H1 (cell line): ENCODE measurements at regions not wholly inside any gene's neighbourhood (a gene's known extent, or its start where the extent isn't known, plus 50 kb on each side); places are given as distances from the start of the nearest gene placed in this dataset.

ENCODE experiments used
- CTCF ChIA-PET: fragments of 300-600 bp; sonication (Branson Sonifier 250); formaldehyde crosslinking; loops from one replicate; lab custom pipeline; 2021; ENCODE audit not compliant: partially characterized antibody; lab: Charles Lee
- POLR2A ChIA-PET: fragments of 300-600 bp; sonication (Branson Sonifier 250); formaldehyde crosslinking; loops from one replicate; lab custom pipeline; 2021; ENCODE audit warnings: inconsistent platforms; ENCODE audit not compliant: partially characterized antibody; lab: Charles Lee
- DNase-seq, 2 experiments: peaks; one replicate each; pipeline versions ENCODE4 v3.0.0 to v3.0.0-alpha.2; 2010 to 2022; ENCODE audit warnings: low spot score in 2 of 2, low read depth in 1 of 2, mixed read lengths in 1 of 2
- FAIRE-seq: peaks from 2 replicates; lab custom pipeline; 2011; peaks lifted over from hg19 to GRCh38; lab: Jason Lieb, UNC
- H2AFZ ChIP-seq: 2 replicates; pipeline ENCODE4 v1.8.1; 2012; ENCODE audit warnings: low read length, inconsistent platforms
- H2AK5ac ChIP-seq: 2 replicates; pipeline ENCODE4 v1.6.1; 2013; ENCODE audit warnings: low read depth, low read length
- H2BK120ac ChIP-seq: replicated peaks from 2 replicates; pipeline ENCODE3; 2013; ENCODE audit warnings: low read depth, low read length, inconsistent platforms
- H2BK12ac ChIP-seq: 2 replicates; pipeline ENCODE4 v1.6.1; 2013; ENCODE audit warnings: low read depth, low read length
- H2BK15ac ChIP-seq: 2 replicates; pipeline ENCODE4 v1.6.1; 2013; ENCODE audit warnings: low read length
- H2BK20ac ChIP-seq: 2 replicates; pipeline ENCODE4 v1.6.1; 2013; ENCODE audit warnings: low read length
- H2BK5ac ChIP-seq: 2 replicates; pipeline ENCODE4 v1.6.1; 2013; ENCODE audit warnings: low read depth, low read length
- H3K14ac ChIP-seq: 2 replicates; pipeline ENCODE4 v1.6.1; 2013; ENCODE audit warnings: inconsistent platforms; ENCODE audit not compliant: insufficient read length
- H3K18ac ChIP-seq: 2 replicates; pipeline ENCODE4 v1.6.1; 2013; ENCODE audit warnings: low read length; ENCODE audit errors: extremely low read depth
- H3K23ac ChIP-seq: 2 replicates; pipeline ENCODE4 v1.6.1; 2013; ENCODE audit warnings: inconsistent platforms; ENCODE audit not compliant: insufficient read length
- H3K23me2 ChIP-seq: 2 replicates; pipeline ENCODE4 v1.6.1; 2013; ENCODE audit warnings: low read depth, low read length
- H3K27ac ChIP-seq: 2 replicates; pipeline ENCODE4 v1.6.1; 2011; ENCODE audit warnings: low read depth, low read length, inconsistent platforms
- H3K27me3 ChIP-seq, 4 experiments: replicated peaks in 1 of 4; 1 replicate in 1 of 4; 2 replicates in 3 of 4; pipeline versions ENCODE4 v1.6.1 to v1.8.1; 2011 to 2013; ENCODE audit warnings: low read length in 3 of 4, mild to moderate bottlenecking in 3 of 4, inconsistent platforms in 2 of 4, mixed read lengths in 2 of 4, moderate library complexity in 1 of 4; ENCODE audit not compliant: control insufficient read depth in 3 of 4, insufficient read depth in 3 of 4; ENCODE audit errors: extremely low read depth in 1 of 4
- H3K36me3 ChIP-seq, 4 experiments: 2 replicates each; pipeline versions ENCODE4 v1.6.1 to v1.8.1; 2011 to 2013; ENCODE audit warnings: mild to moderate bottlenecking in 4 of 4, low read length in 3 of 4, moderate library complexity in 2 of 4, control low read depth in 1 of 4, inconsistent platforms in 1 of 4; ENCODE audit not compliant: insufficient read depth in 4 of 4, control insufficient read depth in 2 of 4
- H3K4ac ChIP-seq: replicated peaks from 2 replicates; pipeline ENCODE3; 2013; ENCODE audit warnings: low read length, low read depth, mixed read lengths, inconsistent platforms; ENCODE audit not compliant: insufficient read length
- H3K4me1 ChIP-seq, 4 experiments: replicated peaks in 1 of 4; 1 replicate in 1 of 4; 2 replicates in 3 of 4; pipeline versions ENCODE4 v1.6.1 to v1.8.1; 2011 to 2013; ENCODE audit warnings: low read length in 3 of 4, inconsistent platforms in 2 of 4, mixed read lengths in 1 of 4; ENCODE audit not compliant: insufficient read depth in 4 of 4, control insufficient read depth in 3 of 4
- H3K4me2 ChIP-seq, 2 experiments: 2 replicates each; pipeline versions ENCODE4 v1.6.1 to v1.8.1; 2011 to 2013; ENCODE audit warnings: low read depth in 2 of 2, low read length in 2 of 2, control low read depth in 1 of 2, inconsistent platforms in 1 of 2, mild to moderate bottlenecking in 1 of 2; ENCODE audit not compliant: insufficient read depth in 1 of 2
- H3K4me3 ChIP-seq, 4 experiments: fragments of 200-600, 300-600 bp in 1 of 4; sonication (generic), shearing (Covaris generic), sonication (Bioruptor Twin) in 1 of 4; 2 replicates each; pipeline versions ENCODE4 v1.5.1 to v1.8.1; 2011 to 2016; ENCODE audit warnings: low read length in 4 of 4, low read depth in 3 of 4, control low read depth in 2 of 4, inconsistent platforms in 2 of 4, mild to moderate bottlenecking in 2 of 4, mixed read lengths in 1 of 4, moderate library complexity in 1 of 4; ENCODE audit not compliant: insufficient read depth in 2 of 4; ENCODE audit errors: extremely low read depth in 1 of 4
- H3K56ac ChIP-seq: replicated peaks from 2 replicates; pipeline ENCODE3; 2013; ENCODE audit warnings: low read depth, mild to moderate bottlenecking, mixed read lengths, low read length, inconsistent platforms; ENCODE audit not compliant: insufficient read length
- H3K79me1 ChIP-seq: 2 replicates; pipeline ENCODE4 v1.6.1; 2013; ENCODE audit warnings: low read depth, low read length, control low read depth
- H3K79me2 ChIP-seq, 2 experiments: 2 replicates each; pipeline versions ENCODE4 v1.6.1 to v1.8.1; 2012 to 2013; ENCODE audit warnings: low read length in 2 of 2, mild to moderate bottlenecking in 2 of 2, inconsistent platforms in 1 of 2; ENCODE audit not compliant: insufficient read depth in 2 of 2, control insufficient read depth in 1 of 2
- H3K9ac ChIP-seq, 4 experiments: replicated peaks in 1 of 4; 1 replicate in 1 of 4; 2 replicates in 3 of 4; pipeline versions ENCODE4 v1.6.1 to v1.8.1; 2011 to 2013; ENCODE audit warnings: low read depth in 3 of 4, low read length in 3 of 4, control low read depth in 2 of 4, mild to moderate bottlenecking in 2 of 4, moderate library complexity in 2 of 4, inconsistent platforms in 1 of 4; ENCODE audit errors: extremely low read depth in 1 of 4
- H3K9me3 ChIP-seq, 2 experiments: 2 replicates each; pipeline versions ENCODE4 v1.6.1 to v1.8.1; 2012 to 2013; ENCODE audit warnings: mild to moderate bottlenecking in 2 of 2, moderate library complexity in 2 of 2, control low read depth in 1 of 2, inconsistent platforms in 1 of 2, low read depth in 1 of 2, low read length in 1 of 2, mixed read lengths in 1 of 2; ENCODE audit not compliant: insufficient read depth in 2 of 2
- H4K20me1 ChIP-seq, 2 experiments: replicated peaks in 1 of 2; 2 replicates each; pipeline versions ENCODE3 to v1.8.1; 2011 to 2013; ENCODE audit warnings: inconsistent platforms in 2 of 2, low read length in 2 of 2, mild to moderate bottlenecking in 1 of 2; ENCODE audit not compliant: insufficient read depth in 2 of 2, control insufficient read depth in 1 of 2
- H4K5ac ChIP-seq: 2 replicates; pipeline ENCODE4 v1.6.1; 2013; ENCODE audit warnings: low read length, low read depth, mixed read lengths, inconsistent platforms; ENCODE audit not compliant: insufficient read length
- H4K8ac ChIP-seq: 2 replicates; pipeline ENCODE4 v1.8.0; 2013; ENCODE audit warnings: mild to moderate bottlenecking, moderate library complexity, low read length, inconsistent platforms; ENCODE audit not compliant: insufficient read depth; ENCODE audit errors: extremely low read depth
- H4K91ac ChIP-seq: replicated peaks from 2 replicates; pipeline ENCODE3; 2013; ENCODE audit warnings: low read length, mixed read lengths, inconsistent platforms; ENCODE audit not compliant: insufficient read length
- CTBP2 ChIP-seq: IDR thresholded peaks from 2 replicates; pipeline ENCODE4 v1.7.0; 2011; ENCODE audit warnings: borderline replicate concordance, mild to moderate bottlenecking, moderate library complexity, mixed read lengths, low read length; ENCODE audit not compliant: insufficient read depth, insufficient read length
- WGBS, 2 experiments: shearing (Covaris generic) in 1 of 2; methylation state at CpG; one replicate each; pipeline versions ENCODE4 v1.1.6 to v1.1.7; 2013 to 2015; ENCODE audit warnings: low lambda C conversion rate in 2 of 2, mixed read lengths in 2 of 2, inconsistent platforms in 1 of 2, low coverage in 1 of 2, missing lambda C conversion rate in 1 of 2; ENCODE audit not compliant: insufficient replicate concordance in 2 of 2, insufficient coverage in 1 of 2, insufficient read length in 1 of 2; ENCODE audit errors: extremely low coverage in 1 of 2, missing lambda C conversion rate in 1 of 2; 5-methylcytosine and 5-hydroxymethylcytosine counted together

DNA sequence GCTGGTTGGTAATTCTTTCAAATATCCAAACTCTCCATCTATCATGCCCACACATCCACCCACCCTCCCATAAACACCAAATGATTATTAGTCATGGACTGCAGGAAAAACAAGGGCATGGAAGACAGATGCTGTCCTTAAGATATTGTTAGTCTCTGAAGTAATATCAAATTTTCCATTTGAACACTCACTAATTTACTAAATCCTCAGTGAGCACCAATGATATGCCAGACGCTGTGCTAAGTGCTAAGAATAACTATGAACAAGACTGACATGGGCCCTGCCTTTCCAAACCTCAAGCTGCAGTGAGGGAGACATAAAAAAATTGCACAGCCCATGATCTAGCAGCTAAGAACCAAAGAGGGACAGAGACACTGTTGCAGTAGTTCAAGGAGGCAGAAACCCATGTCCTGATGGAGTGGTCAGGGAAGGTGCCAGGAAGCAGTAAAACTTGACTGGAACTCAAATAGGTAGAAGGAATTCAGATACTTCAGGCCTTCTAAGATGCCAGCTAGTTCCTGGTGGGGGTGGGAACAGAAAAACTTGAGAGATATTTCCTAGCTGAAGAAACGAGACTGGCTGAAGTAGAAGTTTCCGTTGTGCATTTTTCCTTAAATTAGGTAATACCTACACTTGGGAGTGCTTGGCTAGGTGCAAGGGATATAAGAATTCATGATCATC is 182.1 kb downstream of the OSR1 start:
- POLR2A ChIA-PET: no interaction called here
- no peak overlapping the region for H3K23ac ChIP-seq
- WGBS, 2 experiments: 95% methylated on average over 3 of the region's 3 CpGs; no CpG with 5 or more reads in 1 of the 2 experiments
- no peak overlapping the region for H2BK15ac ChIP-seq
- no peak overlapping the region for H2BK5ac ChIP-seq
- H2AK5ac ChIP-seq: no peak overlapping the region
- DNase-seq: no peak
- H4K8ac ChIP-seq: no peak overlapping the region
- H4K91ac ChIP-seq: no peak overlapping the region
- H3K27me3 ChIP-seq: no peaks in the 10 kb centered on the region
- no peak for TF ChIP-seq CTBP2
- no peak overlapping the region for H3K4me3 ChIP-seq
- H3K79me2 ChIP-seq: no peaks in the 10 kb centered on the region
- H4K5ac ChIP-seq: no peak overlapping the region
- H3K9me3 ChIP-seq: 0 out of 4 replicates have a peak, but pooled peaks cover 0 to 3% of the 10 kb centered on the region in 2 experiments
- no peak for FAIRE-seq
- no peaks in the 10 kb centered on the region for H4K20me1 ChIP-seq
- no peak overlapping the region for H3K18ac ChIP-seq
- H3K14ac ChIP-seq: no peak overlapping the region
- H3K4me1 ChIP-seq: peaks cover 0 to 2% (median 0%) of the 10 kb centered on the region in 4 experiments; a peak in 2 of 7 replicates
- H3K23me2 ChIP-seq: no peaks in the 10 kb centered on the region
- H3K4me2 ChIP-seq: no peak overlapping the region
- no peaks in the 10 kb centered on the region for H3K79me1 ChIP-seq
- no peak overlapping the region for H2BK120ac ChIP-seq
- CTCF ChIA-PET: interaction anchor here (1.3 kb wide), 1 partner anchor 174 kb away, joined by 3 read pairs; no protein-coding TSS in a partner anchor
- H3K36me3 ChIP-seq: no peaks in the 10 kb centered on the region
- H2BK12ac ChIP-seq: no peak overlapping the region
- no peak overlapping the region for H3K4ac ChIP-seq
- no peak overlapping the region for H3K56ac ChIP-seq
- no peak overlapping the region for H3K27ac ChIP-seq
- H2AFZ ChIP-seq: no peak overlapping the region
- H3K9ac ChIP-seq: no peak overlapping the region
- H2BK20ac ChIP-seq: no peak overlapping the region
